ENCODE measurements at regions not wholly inside any gene's neighbourhood (a gene's known extent, or its start where the extent isn't known, plus 50 kb on each side); places are given as distances from the start of the nearest gene placed in this dataset.

GRCh38 chr4:183763990-183764754, 105.1 kb downstream of the TRAPPC11 start:
- no peak for DNase-seq (ENCODE audit: low spot score)

- DNase-seq (ENCODE audit: low spot score): no peak
Observed at GRCh38 chr4:183765251-183765911, 106.3 kb downstream of the TRAPPC11 start.

GRCh38 chr4:183766140-183766539, 107.0 kb downstream of the TRAPPC11 start:
- no peak for DNase-seq (ENCODE audit: low spot score)

- no peak for DNase-seq (ENCODE audit: low spot score)
Observed at GRCh38 chr4:183770906-183771305, 111.8 kb downstream of the TRAPPC11 start.

GRCh38 chr4:183772361-183772760, 113.3 kb downstream of the TRAPPC11 start:
- no peak for DNase-seq (ENCODE audit: low spot score)

GRCh38 chr4:183773790-183774189, 114.7 kb downstream of the TRAPPC11 start:
- no peak for DNase-seq (ENCODE audit: low spot score)

GRCh38 chr4:183783306-183783705, 121.8 kb upstream of the STOX2 start:
- DNase-seq (ENCODE audit: low spot score): no peak

- no peak for DNase-seq (ENCODE audit: low spot score)
Observed at GRCh38 chr4:183783991-183784553, 121.0 kb upstream of the STOX2 start.

- DNase-seq (ENCODE audit: low spot score): no peak
Observed at GRCh38 chr4:183788308-183788905, 116.7 kb upstream of the STOX2 start.

- DNase-seq (ENCODE audit: low spot score): no peak
Observed at GRCh38 chr4:183789657-183790056, 115.5 kb upstream of the STOX2 start.

- no peak for DNase-seq (ENCODE audit: low spot score)
Observed at GRCh38 chr4:183790661-183791060, 114.4 kb upstream of the STOX2 start.

- DNase-seq (ENCODE audit: low spot score): no peak
Observed at GRCh38 chr4:183797011-183797444, 108.1 kb upstream of the STOX2 start.

GRCh38 chr4:183797445-183798300, 107.4 kb upstream of the STOX2 start:
- DNase-seq (ENCODE audit: low spot score): no peak

GRCh38 chr4:183798301-183799253, 106.5 kb upstream of the STOX2 start:
- DNase-seq (ENCODE audit: low spot score): no peak

GRCh38 chr4:183801457-183802165, 103.5 kb upstream of the STOX2 start:
- no peak for DNase-seq (ENCODE audit: low spot score)

GRCh38 chr4:183806341-183806740, 98.8 kb upstream of the STOX2 start:
- DNase-seq (ENCODE audit: low spot score): no peak

GRCh38 chr4:183807420-183808096, 97.5 kb upstream of the STOX2 start:
- DNase-seq (ENCODE audit: low spot score): no peak

GRCh38 chr4:183808097-183808456, 97.0 kb upstream of the STOX2 start:
- DNase-seq (ENCODE audit: low spot score): no peak

- no peak for DNase-seq (ENCODE audit: low spot score)
Observed at GRCh38 chr4:183812567-183812966, 92.5 kb upstream of the STOX2 start.

- DNase-seq (ENCODE audit: low spot score): no peak
Observed at GRCh38 chr4:183814461-183814860, 90.6 kb upstream of the STOX2 start.

All from hematopoietic multipotent progenitor cell treated with erythropoietin and hydrocortisone succinate and interleukin-3 and kit ligand, for 15 days (in vitro differentiated cells).